Cardiac fibroblast (primary cell): ENCODE measurements at regions not wholly inside any gene's neighbourhood (a gene's known extent, or its start where the extent isn't known, plus 50 kb on each side); places are given as distances from the start of the nearest gene placed in this dataset.

Experiments used
- DNase-seq, 2 donors: peaks; one replicate each; pipeline versions ENCODE4 v3.0.0 to v3.0.0-alpha.2; 2010; ENCODE audit warnings: low read depth in 2 of 2
- H3K4me3 ChIP-seq, 2 donors: replicated peaks in 1 of 2; 1 replicate in 1 of 2; 2 replicates in 1 of 2; pipeline ENCODE4 v1.5.1; 2011; ENCODE audit warnings: low read depth in 2 of 2, low read length in 2 of 2, mild to moderate bottlenecking in 2 of 2, moderate library complexity in 1 of 2
- CTCF ChIP-seq: IDR thresholded peaks from one replicate; pipeline ENCODE4 v1.5.1; 2011; ENCODE audit warnings: low read depth, mild to moderate bottlenecking, low read length, inconsistent platforms

- no peak for TF ChIP-seq CTCF
- no peak for DNase-seq
- no peak overlapping the region for H3K4me3 ChIP-seq
Observed at GRCh38 chr13:63336549-63336948, 1920.9 kb upstream of the PCDH20 start.

DNA sequence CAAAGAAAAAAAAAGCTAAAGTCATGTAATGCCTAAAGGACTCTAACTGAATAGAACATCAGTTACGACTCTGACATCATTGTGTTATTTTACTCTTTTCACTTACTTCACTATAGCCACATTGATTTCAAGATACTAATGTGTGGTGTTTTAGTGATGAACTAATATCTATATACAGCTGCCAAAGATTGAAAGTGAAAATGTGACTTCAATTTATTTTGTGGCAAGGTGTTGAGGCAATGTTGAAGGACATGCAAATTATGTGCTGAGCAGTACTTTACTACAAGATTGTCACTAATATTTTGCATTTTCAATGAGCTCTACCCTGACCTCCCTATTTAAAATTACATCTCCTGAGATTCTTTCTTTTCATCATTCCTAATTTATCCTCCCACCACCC lies 1911.9 kb upstream of the PCDH20 start:
- no peak for TF ChIP-seq CTCF
- H3K4me3 ChIP-seq: no peak overlapping the region
- DNase-seq: no peak

DNA sequence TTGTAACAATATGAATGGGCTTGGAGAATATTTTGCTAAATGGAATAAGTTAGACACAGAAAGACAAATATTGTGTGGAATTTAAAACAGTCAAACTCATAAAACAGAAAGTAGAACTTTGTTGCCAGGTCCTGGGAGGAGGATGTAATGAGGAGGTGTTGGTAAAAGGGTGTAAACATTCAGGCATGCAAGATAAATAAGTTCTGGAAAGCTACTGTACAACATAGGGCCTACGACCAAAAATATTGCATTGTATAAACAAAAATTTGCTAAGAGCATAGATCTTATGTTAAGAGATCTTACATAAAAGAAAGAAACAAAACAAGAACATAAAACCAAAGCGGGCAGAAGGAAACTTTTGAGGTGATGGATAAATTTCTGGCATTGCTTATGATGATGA lies 1907.8 kb upstream of the PCDH20 start:
- DNase-seq: no peak
- no peak for TF ChIP-seq CTCF

GRCh38 chr13:63311587-63311986 lies 1895.9 kb upstream of the PCDH20 start:
- no peak for DNase-seq
- no peak for TF ChIP-seq CTCF
- no peak overlapping the region for H3K4me3 ChIP-seq

More for the DNA sequence above, 1907.8 kb upstream of the PCDH20 start:
- H3K4me3 ChIP-seq: no peak overlapping the region

DNA sequence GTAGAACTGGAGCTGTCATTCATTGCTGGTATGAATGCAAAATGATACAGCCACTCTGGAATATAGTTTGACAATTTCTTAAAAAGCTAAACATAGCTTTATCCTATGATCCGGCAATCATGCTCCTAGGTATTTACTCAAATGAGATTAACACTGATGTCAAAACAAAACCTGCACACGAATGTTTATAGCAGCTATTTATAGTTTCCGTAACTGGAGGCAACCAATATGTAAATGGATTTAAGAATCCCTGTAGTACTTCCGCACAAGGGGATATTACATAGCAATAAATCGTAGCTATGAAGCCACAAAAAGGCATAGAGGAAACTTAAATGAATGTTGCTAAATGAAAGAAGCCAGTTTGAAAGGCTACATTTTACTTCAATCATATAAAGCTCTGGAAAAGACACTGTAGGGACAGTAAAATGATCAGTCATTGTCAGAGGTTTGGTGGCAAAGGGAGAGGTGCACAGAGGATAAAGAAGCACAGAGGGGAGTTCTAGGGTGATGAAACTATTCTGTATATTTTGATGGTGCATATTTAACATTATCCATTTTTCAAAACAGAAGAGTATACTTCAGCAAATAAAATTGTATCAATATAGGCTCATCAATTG lies 1893.0 kb upstream of the PCDH20 start:
- no peak for DNase-seq
- TF ChIP-seq CTCF: no peak
- H3K4me3 ChIP-seq: no peak overlapping the region

DNA sequence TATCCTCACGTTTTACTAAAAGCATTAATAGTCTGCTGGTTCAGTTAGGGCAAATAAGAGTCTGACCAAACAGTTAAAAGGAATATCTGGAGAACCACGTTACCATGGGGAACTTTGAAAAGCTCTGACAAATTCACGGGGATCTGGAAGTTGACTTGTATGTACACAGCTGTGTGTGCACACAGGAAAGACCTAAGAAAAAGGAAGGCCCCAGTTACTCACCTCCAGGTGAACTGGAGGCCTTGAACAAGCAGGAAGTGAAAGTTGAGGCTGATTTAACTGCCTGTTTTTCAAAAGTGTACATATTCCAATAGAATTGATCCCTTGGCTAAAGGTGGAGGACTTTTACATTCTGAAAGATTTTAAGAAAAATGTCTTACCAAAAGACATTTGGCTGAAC lies 1891.6 kb upstream of the PCDH20 start:
- H3K4me3 ChIP-seq: no peak overlapping the region
- no peak for TF ChIP-seq CTCF
- DNase-seq: no peak

- H3K4me3 ChIP-seq: no peak overlapping the region
- TF ChIP-seq CTCF: no peak
- DNase-seq: no peak
Observed at GRCh38 chr13:63305641-63306133, 1890.0 kb upstream of the PCDH20 start.
